ENCODE measurements at regions not wholly inside any gene's neighbourhood (a gene's known extent, or its start where the extent isn't known, plus 50 kb on each side); places are given as distances from the start of the nearest gene placed in this dataset.

DNA sequence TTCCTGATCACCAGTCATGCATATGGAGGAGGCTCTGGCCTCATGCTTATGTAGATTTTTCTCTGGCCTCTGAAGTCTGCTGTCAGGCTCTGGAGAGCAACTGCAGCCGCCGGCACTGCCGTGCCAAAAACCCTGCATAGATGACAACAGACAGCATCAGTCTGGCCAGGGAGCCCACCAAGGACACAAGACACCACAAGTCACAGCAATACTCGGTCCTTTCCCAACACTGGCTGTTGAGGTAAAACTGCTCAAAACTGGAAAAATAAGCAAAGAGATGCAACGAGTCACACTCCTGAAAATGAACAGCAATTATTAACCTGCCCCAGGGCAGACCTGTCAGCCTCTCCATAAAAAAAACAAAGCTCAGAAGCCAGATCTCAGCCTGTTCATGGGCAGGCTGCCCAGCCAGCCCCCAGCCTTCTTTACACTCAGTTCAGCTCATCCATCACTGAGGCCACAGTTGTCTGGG, 186.0 kb upstream of the RAB6C start:
- no peak overlapping the region for H3K9ac ChIP-seq (ENCODE audit: low read length)
- no peaks in the 10 kb centered on the region for H3K36me3 ChIP-seq (ENCODE audit: insufficient read depth, low read length)
- no peaks in the 10 kb centered on the region for H3K4me1 ChIP-seq (ENCODE audit: insufficient read depth, low read length)
- H3K9me3 ChIP-seq (ENCODE audit: low read length) = no peaks in the 10 kb centered on the region
- H3K27me3 ChIP-seq (ENCODE audit: control insufficient read depth in 1 of 2, insufficient read depth in 2 of 2, low read length in 2 of 2) = no peaks in the 10 kb centered on the region
- H3K4me3 ChIP-seq (ENCODE audit: low read depth in 1 of 2, low read length in 2 of 2) = no peak overlapping the region
- no peak overlapping the region for H3K27ac ChIP-seq (ENCODE audit: low read depth, low read length)

GRCh38 chr2:129794116-129794515, 185.3 kb upstream of the RAB6C start:
- Histone ChIP-seq H3K27me3 (ENCODE audit: control insufficient read depth in 1 of 2, insufficient read depth in 2 of 2, low read length in 2 of 2) (no peaks in the 10 kb centered on the region), H3K9ac (ENCODE audit: low read length) (no peak overlapping the region), H3K36me3 (ENCODE audit: insufficient read depth, low read length) (no peaks in the 10 kb centered on the region), H3K9me3 (ENCODE audit: low read length) (no peaks in the 10 kb centered on the region), H3K4me3 (ENCODE audit: low read depth in 1 of 2, low read length in 2 of 2) (no peak overlapping the region), H3K27ac (ENCODE audit: low read depth, low read length) (no peak overlapping the region), H3K4me1 (ENCODE audit: insufficient read depth, low read length) (no peaks in the 10 kb centered on the region)

GRCh38 chr2:129794540-129794939, 184.9 kb upstream of the RAB6C start:
- Histone ChIP-seq H3K27me3 (ENCODE audit: control insufficient read depth in 1 of 2, insufficient read depth in 2 of 2, low read length in 2 of 2) (no peaks in the 10 kb centered on the region), H3K4me3 (ENCODE audit: low read depth in 1 of 2, low read length in 2 of 2) (no peak overlapping the region), H3K9ac (ENCODE audit: low read length) (no peak overlapping the region), H3K27ac (ENCODE audit: low read depth, low read length) (no peak overlapping the region), H3K4me1 (ENCODE audit: insufficient read depth, low read length) (no peaks in the 10 kb centered on the region), H3K36me3 (ENCODE audit: insufficient read depth, low read length) (no peaks in the 10 kb centered on the region), H3K9me3 (ENCODE audit: low read length) (no peaks in the 10 kb centered on the region)

DNA sequence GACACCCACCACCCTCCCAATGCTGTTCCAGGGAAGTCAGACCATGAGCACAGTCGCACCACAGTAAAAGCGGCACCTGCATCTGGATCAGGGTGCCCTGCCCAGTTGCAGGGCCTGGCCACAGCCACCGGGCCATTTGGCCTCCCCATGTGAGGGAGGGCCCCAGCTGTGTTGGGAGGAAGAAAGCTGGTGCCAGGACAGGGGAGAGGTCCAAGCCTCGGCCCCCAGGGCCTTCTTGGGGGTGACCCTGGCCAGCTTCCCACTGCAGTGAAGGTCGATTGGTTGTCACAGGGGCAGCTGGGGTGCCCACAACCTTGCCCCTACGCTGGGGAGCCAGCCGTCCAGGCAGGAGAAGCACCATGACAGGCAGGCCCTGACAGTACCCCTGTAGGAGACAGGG, 183.2 kb upstream of the RAB6C start:
- Histone ChIP-seq H3K27ac (ENCODE audit: low read depth, low read length) (no peak overlapping the region), H3K9me3 (ENCODE audit: low read length) (no peaks in the 10 kb centered on the region), H3K9ac (ENCODE audit: low read length) (no peak overlapping the region), H3K36me3 (ENCODE audit: insufficient read depth, low read length) (no peaks in the 10 kb centered on the region), H3K27me3 (ENCODE audit: control insufficient read depth in 1 of 2, insufficient read depth in 2 of 2, low read length in 2 of 2) (no peaks in the 10 kb centered on the region), H3K4me3 (ENCODE audit: low read depth in 1 of 2, low read length in 2 of 2) (no peak overlapping the region), H3K4me1 (ENCODE audit: insufficient read depth, low read length) (no peaks in the 10 kb centered on the region)

GRCh38 chr2:129796801-129797488, 182.5 kb upstream of the RAB6C start:
- H3K36me3 ChIP-seq (ENCODE audit: insufficient read depth, low read length) = no peaks in the 10 kb centered on the region
- H3K27ac ChIP-seq (ENCODE audit: low read depth, low read length) = no peak overlapping the region
- H3K27me3 ChIP-seq (ENCODE audit: control insufficient read depth in 1 of 2, insufficient read depth in 2 of 2, low read length in 2 of 2) = no peaks in the 10 kb centered on the region
- H3K4me3 ChIP-seq (ENCODE audit: low read depth in 1 of 2, low read length in 2 of 2) = no peak overlapping the region
- no peaks in the 10 kb centered on the region for H3K4me1 ChIP-seq (ENCODE audit: insufficient read depth, low read length)
- no peaks in the 10 kb centered on the region for H3K9me3 ChIP-seq (ENCODE audit: low read length)
- no peak overlapping the region for H3K9ac ChIP-seq (ENCODE audit: low read length)

- Histone ChIP-seq H3K9me3 (ENCODE audit: low read length) (no peaks in the 10 kb centered on the region), H3K27me3 (ENCODE audit: control insufficient read depth in 1 of 2, insufficient read depth in 2 of 2, low read length in 2 of 2) (no peaks in the 10 kb centered on the region), H3K36me3 (ENCODE audit: insufficient read depth, low read length) (no peaks in the 10 kb centered on the region), H3K4me1 (ENCODE audit: insufficient read depth, low read length) (no peaks in the 10 kb centered on the region), H3K27ac (ENCODE audit: low read depth, low read length) (no peak overlapping the region), H3K4me3 (ENCODE audit: low read depth in 1 of 2, low read length in 2 of 2) (no peak overlapping the region), H3K9ac (ENCODE audit: low read length) (no peak overlapping the region)
These were observed 181.8 kb upstream of the RAB6C start for GRCh38 chr2:129797489-129798300.

DNA sequence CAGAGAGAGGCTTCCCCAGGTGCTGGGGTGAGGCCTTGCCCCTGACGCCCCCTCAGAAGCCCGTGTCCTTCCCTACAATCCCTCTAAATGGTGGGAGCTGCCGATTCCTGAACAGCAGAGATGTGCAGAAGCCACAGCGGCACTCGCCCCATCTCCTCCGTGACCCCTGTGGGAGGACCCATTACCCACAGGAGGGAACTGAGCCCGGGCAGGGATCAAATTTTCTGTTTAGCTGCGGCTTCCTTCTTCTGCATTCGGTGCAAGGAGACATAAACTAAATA, 181.2 kb upstream of the RAB6C start:
- Histone ChIP-seq H3K4me3 (ENCODE audit: low read depth in 1 of 2, low read length in 2 of 2) (no peak overlapping the region), H3K27ac (ENCODE audit: low read depth, low read length) (no peak overlapping the region), H3K27me3 (ENCODE audit: control insufficient read depth in 1 of 2, insufficient read depth in 2 of 2, low read length in 2 of 2) (no peaks in the 10 kb centered on the region), H3K9me3 (ENCODE audit: low read length) (no peaks in the 10 kb centered on the region), H3K9ac (ENCODE audit: low read length) (no peak overlapping the region), H3K4me1 (ENCODE audit: insufficient read depth, low read length) (no peaks in the 10 kb centered on the region), H3K36me3 (ENCODE audit: insufficient read depth, low read length) (no peaks in the 10 kb centered on the region)

GRCh38 chr2:129798626-129799025, 180.8 kb upstream of the RAB6C start:
- no peak overlapping the region for H3K9ac ChIP-seq (ENCODE audit: low read length)
- no peaks in the 10 kb centered on the region for H3K9me3 ChIP-seq (ENCODE audit: low read length)
- no peaks in the 10 kb centered on the region for H3K27me3 ChIP-seq (ENCODE audit: control insufficient read depth in 1 of 2, insufficient read depth in 2 of 2, low read length in 2 of 2)

GRCh38 chr2:129799036-129799958, 180.2 kb upstream of the RAB6C start:
- Histone ChIP-seq H3K36me3 (ENCODE audit: insufficient read depth, low read length) (no peaks in the 10 kb centered on the region), H3K27me3 (ENCODE audit: control insufficient read depth in 1 of 2, insufficient read depth in 2 of 2, low read length in 2 of 2) (no peaks in the 10 kb centered on the region), H3K9me3 (ENCODE audit: low read length) (no peaks in the 10 kb centered on the region), H3K4me1 (ENCODE audit: insufficient read depth, low read length) (no peaks in the 10 kb centered on the region), H3K9ac (ENCODE audit: low read length) (no peak overlapping the region), H3K4me3 (ENCODE audit: low read depth in 1 of 2, low read length in 2 of 2) (no peak overlapping the region), H3K27ac (ENCODE audit: low read depth, low read length) (no peak overlapping the region)

More at GRCh38 chr2:129798626-129799025, 180.8 kb upstream of the RAB6C start:
- Histone ChIP-seq H3K4me3 (ENCODE audit: low read depth in 1 of 2, low read length in 2 of 2) (no peak overlapping the region), H3K36me3 (ENCODE audit: insufficient read depth, low read length) (no peaks in the 10 kb centered on the region), H3K4me1 (ENCODE audit: insufficient read depth, low read length) (no peaks in the 10 kb centered on the region), H3K27ac (ENCODE audit: low read depth, low read length) (no peak overlapping the region)

DNA sequence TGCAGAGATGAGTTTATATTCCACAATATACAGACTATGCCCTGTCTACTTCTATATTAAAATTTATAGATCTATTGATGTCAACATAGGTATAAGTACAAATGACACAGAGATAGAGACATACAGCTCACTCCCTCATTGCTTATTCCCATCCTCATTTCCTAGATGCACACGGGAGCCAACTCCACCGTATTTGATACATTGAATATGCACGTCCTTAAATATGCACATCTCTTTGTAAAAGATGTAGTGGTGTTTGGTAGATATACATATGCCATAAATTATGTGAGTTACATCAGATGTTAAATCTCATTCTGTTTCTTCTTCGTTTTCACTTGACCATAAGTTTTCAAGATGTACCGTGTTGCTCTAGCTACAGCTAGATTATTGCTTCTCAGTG, 179.2 kb upstream of the RAB6C start:
- H3K9me3 ChIP-seq (ENCODE audit: low read length) = no peaks in the 10 kb centered on the region
- H3K4me1 ChIP-seq (ENCODE audit: insufficient read depth, low read length) = no peaks in the 10 kb centered on the region
- no peak overlapping the region for H3K9ac ChIP-seq (ENCODE audit: low read length)
- H3K4me3 ChIP-seq (ENCODE audit: low read depth in 1 of 2, low read length in 2 of 2) = no peak overlapping the region
- H3K27ac ChIP-seq (ENCODE audit: low read depth, low read length) = no peak overlapping the region
- H3K27me3 ChIP-seq (ENCODE audit: control insufficient read depth in 1 of 2, insufficient read depth in 2 of 2, low read length in 2 of 2) = no peaks in the 10 kb centered on the region
- H3K36me3 ChIP-seq (ENCODE audit: insufficient read depth, low read length) = no peaks in the 10 kb centered on the region

GRCh38 chr2:129800686-129801085, 178.8 kb upstream of the RAB6C start:
- Histone ChIP-seq H3K9ac (ENCODE audit: low read length) (no peak overlapping the region), H3K36me3 (ENCODE audit: insufficient read depth, low read length) (no peaks in the 10 kb centered on the region), H3K4me1 (ENCODE audit: insufficient read depth, low read length) (no peaks in the 10 kb centered on the region), H3K9me3 (ENCODE audit: low read length) (no peaks in the 10 kb centered on the region), H3K4me3 (ENCODE audit: low read depth in 1 of 2, low read length in 2 of 2) (no peak overlapping the region), H3K27ac (ENCODE audit: low read depth, low read length) (no peak overlapping the region), H3K27me3 (ENCODE audit: control insufficient read depth in 1 of 2, insufficient read depth in 2 of 2, low read length in 2 of 2) (no peaks in the 10 kb centered on the region)

All from muscle layer of colon (tissue), 2 donors.